GM18505 (cell line): ENCODE measurements at regions not wholly inside any gene's neighbourhood (a gene's known extent, or its start where the extent isn't known, plus 50 kb on each side); places are given as distances from the start of the nearest gene placed in this dataset.
A peak's percentile ranks its signal among the peaks of the same experiment; 100 is the strongest.

ENCODE experiments used
- ATAC-seq: cut with Tn5 transposase; IDR thresholded peaks from one replicate; pipeline ENCODE4 v1.9.1; 2021; ENCODE audit not compliant: unreplicated experiment
- POLR2A ChIP-seq: IDR thresholded peaks from 4 replicates; pipeline ENCODE4 v1.6.1; 2011; ENCODE audit warnings: borderline replicate concordance; ENCODE audit not compliant: insufficient read depth, insufficient read length; ENCODE audit errors: extremely low read depth

GRCh38 chr7:25857376-25858067 is 294.5 kb upstream of the NFE2L3 start:
- no peak for TF ChIP-seq POLR2A
- ATAC-seq = no peak

GRCh38 chr7:25858200-25858524 is 293.8 kb upstream of the NFE2L3 start:
- ATAC-seq = no peak
- no peak for TF ChIP-seq POLR2A

DNA sequence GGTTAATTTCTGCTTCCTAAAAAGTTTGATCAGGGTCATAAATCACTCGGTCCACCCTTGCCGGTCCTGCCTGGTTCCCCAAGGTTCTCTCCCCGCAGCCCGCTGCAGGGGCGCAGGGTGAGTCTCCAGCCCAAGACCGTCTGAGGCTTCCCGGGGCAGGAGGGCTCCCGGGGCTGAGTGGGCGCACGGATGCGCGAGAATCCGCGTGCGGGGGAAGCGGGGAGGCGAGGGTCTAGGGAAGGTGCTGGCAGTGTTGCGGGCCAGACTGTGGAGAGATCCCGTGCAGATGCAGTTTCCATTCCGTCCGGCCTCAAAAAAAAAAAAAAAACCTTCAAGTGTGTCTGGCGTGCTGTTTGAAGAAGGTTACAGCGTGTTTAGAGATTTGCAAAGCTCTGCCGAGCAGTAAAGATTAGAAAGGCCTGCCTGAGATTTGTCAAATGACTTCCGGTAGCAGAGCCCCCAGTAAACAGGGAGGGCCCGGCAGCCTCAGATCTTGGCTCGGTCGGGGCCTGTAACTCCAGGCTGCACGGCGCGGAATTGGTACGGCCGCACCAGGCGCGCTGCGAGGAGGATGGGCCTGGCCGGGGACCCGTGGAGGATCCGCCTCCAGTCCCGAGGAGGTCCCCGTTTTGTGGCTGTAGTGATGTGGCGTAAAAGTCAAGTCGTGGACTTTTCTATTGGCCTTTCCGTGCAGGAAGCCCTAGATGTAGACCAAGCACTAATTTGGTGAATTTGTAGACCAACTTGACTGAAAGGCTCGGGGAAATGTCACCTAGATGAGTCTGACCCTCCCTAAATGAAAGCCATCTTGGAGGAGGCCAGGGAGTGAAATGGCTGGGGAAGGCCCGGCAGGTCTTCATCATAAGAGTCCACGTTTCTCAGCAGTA is 293.2 kb upstream of the NFE2L3 start:
- no peak for TF ChIP-seq POLR2A
- ATAC-seq = no peak

DNA sequence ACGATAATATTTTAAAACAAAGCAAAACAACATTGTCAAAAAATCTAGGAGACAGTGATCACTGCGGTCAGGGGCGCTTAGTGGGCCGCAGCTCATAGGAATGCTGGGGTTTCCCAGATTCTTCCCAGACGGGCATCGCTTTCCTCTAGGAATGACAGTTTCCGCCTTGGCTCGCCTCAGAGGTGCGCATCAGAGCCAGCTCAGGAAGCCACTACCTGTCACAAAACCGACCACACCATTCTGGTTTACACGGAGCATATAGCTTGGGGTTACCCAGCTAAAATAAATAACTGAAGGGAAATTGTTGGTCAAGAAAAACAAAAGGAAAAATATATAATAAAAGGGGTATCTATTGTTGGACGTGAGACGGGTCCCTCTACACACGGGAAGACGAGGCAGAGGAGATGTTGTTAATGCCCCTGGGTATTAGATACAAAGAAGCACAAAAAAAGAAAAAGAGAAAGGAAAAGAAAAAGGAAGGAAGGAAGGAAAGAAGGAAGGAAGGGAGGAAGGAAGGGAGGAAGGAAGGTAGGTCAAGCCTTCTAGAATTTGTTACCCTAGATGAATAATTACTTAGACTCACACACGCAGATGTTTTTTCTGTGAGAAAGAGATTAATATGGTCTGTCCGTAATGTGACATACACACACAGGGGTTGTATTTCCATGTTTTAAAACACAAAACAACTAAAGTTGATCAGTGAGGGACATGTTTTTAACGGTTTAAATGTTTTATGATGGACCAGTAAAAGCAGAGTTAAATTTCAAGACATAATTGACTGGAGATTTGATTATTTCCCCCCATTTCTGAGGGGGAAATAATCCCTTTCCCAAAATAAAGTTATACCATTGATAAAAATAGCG is 292.4 kb upstream of the NFE2L3 start:
- ATAC-seq = no peak
- no peak for TF ChIP-seq POLR2A

GRCh38 chr7:25860275-25861163 is 291.5 kb upstream of the NFE2L3 start:
- no peak for ATAC-seq

DNA sequence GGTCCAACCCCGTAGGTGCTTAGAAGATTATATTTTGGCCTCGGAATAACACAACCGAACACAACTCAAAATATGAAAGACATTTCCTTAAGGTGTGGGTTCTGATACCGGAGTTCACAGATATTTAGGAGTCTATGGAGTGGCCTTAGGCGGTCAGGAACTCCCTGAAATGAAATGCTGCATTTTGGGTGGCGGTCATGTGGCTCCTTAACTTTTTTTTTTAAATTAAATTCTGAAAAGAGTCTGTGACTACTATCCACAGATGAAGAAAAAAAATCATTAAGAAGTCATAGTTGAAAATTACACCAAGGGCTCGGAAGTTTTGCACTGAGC is 290.9 kb upstream of the NFE2L3 start:
- no peak for ATAC-seq
- TF ChIP-seq POLR2A = no peak

More at GRCh38 chr7:25860275-25861163, 291.5 kb upstream of the NFE2L3 start:
- no peak for TF ChIP-seq POLR2A

DNA sequence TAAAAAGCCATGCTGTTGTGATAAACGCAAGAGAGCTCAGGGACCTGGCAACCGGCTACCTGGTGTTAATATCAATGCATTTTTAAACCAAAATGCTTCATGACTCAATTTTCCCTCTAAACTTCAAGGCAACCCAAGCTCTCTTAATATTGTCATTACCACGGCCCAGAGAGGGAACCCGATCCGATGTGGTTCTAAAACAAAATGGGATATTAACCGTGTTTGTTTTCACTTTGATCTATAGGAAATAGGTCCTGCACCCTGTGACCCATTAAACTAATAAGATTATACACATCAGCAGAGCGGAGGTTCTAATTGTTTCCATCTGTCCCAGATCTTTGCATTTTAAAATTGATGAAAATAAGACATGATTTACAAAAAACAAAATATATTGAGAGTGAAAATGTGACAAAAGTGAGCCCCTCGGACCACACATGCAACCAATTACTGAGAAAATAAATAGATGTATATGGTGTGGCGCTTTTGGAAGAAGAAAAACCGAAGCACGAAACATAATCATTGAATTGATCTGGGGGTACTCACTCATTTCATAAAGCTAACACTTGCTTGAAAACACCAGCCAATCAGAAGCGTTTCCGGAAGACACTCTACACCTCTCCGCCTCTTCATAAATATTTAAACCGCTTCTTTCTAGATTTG is 290.3 kb upstream of the NFE2L3 start:
- TF ChIP-seq POLR2A = no peak
- no peak for ATAC-seq

DNA sequence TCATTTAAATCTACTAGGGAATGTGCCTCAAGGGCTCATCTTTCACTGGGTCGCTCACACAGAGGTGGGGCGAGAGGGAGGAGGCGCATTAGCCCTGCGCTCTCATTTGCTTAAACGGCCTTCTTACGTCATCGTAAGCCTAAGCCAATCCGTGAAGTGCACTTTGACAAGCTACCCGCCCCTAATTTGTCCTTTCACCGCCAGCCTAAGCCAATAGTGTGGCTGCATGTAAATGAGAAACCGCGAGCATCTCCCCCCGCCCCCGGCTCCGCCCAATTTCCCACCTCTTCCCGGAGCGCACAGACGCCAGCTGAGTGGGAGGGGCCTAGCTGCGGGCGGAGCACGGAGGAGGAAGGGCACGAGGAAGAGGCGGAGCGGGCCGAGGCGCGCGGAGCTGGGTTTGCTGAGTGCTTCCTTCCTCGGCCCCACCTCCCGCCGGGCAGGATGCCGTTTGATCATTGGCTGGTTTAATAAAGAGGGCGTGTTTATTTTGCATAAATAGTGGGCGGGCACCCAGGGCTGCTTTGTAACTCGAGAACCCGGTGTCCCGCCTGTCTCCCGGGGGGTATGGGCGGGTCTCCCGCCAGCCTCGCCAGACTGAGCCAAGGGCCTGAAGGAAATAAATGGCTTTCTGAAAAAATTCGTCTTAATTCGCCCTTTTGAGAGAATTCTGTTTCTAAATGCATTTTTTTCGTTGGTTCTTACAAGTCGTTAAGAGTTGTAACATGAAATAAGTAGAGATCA is 289.6 kb upstream of the NFE2L3 start:
- peak; percentile 91 for ATAC-seq
- TF ChIP-seq POLR2A = no peak

DNA sequence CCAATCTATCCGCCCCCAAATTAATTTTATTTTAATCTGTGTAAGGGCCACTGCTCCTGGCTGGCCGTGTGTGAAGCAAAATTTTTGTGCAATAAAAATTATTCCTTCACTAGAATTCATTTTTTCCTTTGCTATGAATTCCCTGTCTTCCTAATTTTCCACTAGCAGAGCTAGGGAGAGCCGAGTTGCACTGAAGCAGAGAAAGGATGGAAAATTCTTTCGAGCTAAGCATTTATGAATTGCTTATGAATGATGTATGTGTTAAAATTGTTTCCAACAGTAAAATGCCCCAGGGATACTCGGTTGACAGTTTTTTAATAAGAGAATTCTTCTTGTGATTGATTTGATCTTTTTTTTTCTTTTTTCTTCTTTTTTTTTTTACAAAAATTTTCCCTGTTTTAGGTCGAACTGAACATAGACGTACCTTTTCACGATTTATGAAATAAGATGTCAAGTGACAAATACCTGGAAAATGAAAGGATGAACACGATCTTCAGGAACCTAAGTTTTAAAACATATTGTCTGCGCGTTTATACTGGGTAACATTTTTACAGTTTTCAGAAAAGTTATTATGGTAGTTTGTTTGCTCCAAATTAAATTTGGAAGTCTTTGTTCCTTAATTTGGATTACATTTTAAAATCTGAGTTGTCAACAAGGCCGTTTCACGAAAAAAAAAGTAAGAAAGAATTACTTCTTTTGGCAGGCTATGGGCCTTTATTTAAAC is 288.8 kb upstream of the NFE2L3 start:
- TF ChIP-seq POLR2A = no peak
- ATAC-seq = no peak

- no peak for ATAC-seq
- TF ChIP-seq POLR2A = no peak
Observed at GRCh38 chr7:25863729-25864110, 288.3 kb upstream of the NFE2L3 start.

DNA sequence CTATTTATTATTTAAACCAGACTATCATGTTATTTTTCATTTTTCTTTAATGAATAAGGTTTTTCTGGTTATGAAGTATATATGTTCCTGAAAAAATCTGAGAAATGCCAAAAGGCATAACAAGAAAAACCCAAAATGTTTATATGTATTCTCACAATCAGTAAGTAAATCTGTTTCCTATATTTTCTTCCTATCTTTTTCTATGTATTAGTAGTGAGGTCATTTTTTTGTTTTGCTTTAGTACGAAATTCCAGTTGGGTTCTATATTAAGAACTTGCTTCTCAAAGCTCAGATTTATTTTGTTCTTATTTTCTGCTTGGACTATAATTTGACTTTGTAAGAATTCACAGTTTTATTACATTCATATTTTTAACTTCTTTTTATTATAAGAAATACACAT is 287.5 kb upstream of the NFE2L3 start:
- no peak for ATAC-seq

More for the DNA sequence above, 287.5 kb upstream of the NFE2L3 start:
- no peak for TF ChIP-seq POLR2A
